VCaP (cell line): ENCODE measurements at regions not wholly inside any gene's neighbourhood (a gene's known extent, or its start where the extent isn't known, plus 50 kb on each side); places are given as distances from the start of the nearest gene placed in this dataset.
"Not testable (repeated sequence)": the region's sequence is repeated elsewhere in the genome, so short reads cannot be mapped to it uniquely, and the experiment has no call there.

Experiments used
- H3K27ac ChIP-seq: fragments of 450-650 bp; 2 replicates; pipeline ENCODE4 v1.5.1; 2017
- TF ChIP-seq, protein P1 (sequence below): fragments of 450-650 bp; conservative IDR thresholded peaks from 2 replicates; pipeline ENCODE4 v1.5.1; 2017; ENCODE audit warnings: mild to moderate bottlenecking, moderate library complexity

DNA sequence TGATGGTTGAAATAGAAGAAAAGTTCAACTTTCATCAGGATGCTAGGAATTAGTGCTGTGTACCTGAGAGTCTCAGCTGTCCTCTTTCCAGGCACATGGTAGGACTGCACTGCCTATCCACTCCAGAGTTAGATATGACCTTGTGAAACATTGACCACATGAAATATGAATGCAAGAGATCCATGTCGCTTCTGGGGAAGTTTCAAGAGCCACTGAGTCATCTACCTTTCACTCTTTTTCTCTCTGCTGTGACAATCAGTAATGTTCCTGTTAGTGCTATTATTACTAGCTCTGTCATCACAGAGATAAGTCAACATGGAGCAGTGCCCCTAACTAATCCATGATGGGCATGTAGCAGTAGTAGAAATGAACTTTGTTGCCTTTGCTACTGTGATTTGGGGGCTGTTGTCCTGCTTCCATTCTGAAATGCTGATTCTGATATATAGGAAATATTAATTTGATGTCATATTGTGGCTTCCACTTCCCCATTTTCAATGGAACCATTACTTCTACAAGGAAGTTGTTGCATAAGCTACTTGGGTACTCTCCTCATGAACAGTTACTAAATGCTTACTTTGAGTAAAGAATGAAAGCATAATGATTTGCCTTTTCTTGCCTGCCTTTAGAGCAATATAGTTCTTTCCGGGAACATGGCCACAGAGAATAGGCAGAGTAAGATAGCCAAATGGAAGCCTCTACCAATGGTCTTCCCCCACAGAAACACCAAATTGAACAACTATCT, 192.8 kb upstream of the ZNF521 start:
- H3K27ac ChIP-seq: no peak overlapping the region
- TF ChIP-seq, protein P1, sequence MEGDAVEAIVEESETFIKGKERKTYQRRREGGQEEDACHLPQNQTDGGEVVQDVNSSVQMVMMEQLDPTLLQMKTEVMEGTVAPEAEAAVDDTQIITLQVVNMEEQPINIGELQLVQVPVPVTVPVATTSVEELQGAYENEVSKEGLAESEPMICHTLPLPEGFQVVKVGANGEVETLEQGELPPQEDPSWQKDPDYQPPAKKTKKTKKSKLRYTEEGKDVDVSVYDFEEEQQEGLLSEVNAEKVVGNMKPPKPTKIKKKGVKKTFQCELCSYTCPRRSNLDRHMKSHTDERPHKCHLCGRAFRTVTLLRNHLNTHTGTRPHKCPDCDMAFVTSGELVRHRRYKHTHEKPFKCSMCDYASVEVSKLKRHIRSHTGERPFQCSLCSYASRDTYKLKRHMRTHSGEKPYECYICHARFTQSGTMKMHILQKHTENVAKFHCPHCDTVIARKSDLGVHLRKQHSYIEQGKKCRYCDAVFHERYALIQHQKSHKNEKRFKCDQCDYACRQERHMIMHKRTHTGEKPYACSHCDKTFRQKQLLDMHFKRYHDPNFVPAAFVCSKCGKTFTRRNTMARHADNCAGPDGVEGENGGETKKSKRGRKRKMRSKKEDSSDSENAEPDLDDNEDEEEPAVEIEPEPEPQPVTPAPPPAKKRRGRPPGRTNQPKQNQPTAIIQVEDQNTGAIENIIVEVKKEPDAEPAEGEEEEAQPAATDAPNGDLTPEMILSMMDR: no peak

DNA sequence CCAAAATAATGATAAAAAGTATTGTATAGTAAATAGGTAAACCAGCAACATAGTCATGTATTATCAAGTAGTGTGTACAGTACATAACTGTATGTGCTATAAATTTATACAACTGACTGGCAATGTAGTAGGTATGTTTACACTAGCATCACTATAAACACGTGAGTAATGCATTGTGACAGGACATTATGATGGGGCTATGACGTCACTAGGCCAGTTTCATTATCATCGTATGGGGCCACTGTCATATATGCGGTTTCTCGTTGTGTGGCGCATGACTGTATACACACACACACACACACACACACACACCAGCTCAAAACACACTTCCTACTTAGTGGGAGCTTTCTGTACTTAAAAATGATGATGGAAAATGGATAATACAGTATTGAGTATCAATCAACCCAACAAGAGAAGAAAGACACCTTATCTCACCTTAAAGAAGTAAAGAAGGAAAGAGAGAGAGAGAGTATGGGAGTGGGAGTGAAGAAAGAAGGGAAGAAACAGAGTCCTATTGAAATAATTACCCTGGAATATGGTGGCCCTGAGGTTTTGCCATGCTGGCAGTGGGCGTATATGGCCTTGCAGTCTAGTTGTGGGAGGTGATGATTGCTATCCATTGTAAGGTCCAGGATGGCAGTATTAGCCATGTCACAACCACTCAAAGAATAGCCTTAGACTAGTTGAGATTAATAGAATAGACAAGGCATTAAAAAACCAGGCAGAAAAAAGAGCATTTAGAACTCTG, 186.4 kb upstream of the ZNF521 start:
- no peak overlapping the region for H3K27ac ChIP-seq
- TF ChIP-seq, protein P1: no peak

DNA sequence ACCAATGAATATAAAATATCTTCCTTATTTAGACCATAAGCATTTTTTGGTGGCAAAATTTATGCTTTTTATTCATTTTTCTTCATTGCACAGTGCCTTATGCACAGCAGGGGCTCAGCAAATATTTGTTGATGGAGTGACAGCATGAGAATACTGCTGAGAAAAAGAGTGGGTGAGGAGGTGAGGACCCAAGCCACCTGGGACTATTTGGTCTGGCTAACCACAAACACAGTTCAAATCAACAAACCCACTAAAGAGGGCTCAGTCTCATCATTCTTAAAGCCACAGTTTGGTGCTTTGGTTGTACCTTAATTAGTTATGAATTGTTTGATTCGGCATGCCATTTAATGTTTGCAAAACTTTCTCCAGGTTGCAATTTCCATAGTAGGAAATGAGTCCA, 183.5 kb upstream of the ZNF521 start:
- TF ChIP-seq, protein P1: no peak
- no peak overlapping the region for H3K27ac ChIP-seq

DNA sequence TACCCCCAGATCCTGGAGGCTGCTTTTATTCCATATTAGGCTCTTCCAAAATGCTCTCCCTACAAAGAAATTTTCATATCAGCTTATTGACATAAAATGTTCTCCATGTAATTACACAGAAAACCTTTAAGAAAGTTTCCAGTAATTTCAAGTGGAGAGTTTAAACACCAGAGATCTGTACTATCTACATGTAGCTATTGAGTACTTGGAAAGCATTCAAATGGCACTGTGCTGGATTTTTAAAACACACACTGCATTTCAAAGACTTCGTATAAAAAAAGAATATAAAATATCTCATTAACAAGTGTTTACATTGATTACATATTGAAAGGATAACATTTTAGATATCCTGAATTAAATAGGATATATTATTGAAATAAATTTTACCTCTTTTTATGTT, 182.4 kb upstream of the ZNF521 start:
- H3K27ac ChIP-seq: no peak overlapping the region
- TF ChIP-seq, protein P1: no peak

DNA sequence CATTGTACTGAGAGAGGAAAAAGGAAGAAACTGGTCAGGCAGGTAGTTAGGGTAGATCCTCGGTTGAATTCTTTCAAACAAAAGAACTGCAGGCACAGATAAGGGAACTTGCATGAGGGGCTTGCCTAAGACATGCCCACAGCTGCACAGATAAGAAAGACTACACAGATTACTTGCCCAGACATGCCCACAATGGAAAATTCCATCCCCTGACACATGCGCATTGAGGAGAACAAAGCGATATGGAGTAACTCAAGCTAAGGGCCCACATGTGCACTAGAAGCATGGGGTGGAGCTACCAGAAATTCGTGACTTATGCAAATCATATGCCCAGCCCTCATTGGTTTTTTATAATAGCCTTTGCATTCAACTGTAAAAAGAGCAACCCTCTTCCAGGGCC, 181.3 kb upstream of the ZNF521 start:
- TF ChIP-seq, protein P1: no peak

DNA sequence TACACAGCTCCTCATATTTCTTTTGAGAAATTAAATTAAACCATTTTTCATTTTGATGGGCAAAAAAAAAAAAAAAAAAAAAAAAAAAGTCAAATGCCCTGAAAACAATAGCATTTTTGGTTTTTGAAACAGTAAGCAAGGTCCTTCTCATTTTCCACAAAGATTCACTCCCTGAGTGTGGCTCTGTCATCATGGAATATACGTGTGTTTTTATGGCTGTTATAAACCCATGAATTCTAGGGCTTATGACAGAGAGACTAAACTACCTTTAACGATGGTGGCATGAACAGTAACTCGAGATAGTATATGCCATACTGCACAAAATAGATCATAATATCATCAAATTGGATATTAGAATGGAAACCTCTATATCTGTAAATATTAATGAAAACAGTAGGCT, 179.2 kb upstream of the ZNF521 start:
- H3K27ac ChIP-seq: no peak overlapping the region
- TF ChIP-seq, protein P1: no peak

More for the DNA sequence above, 181.3 kb upstream of the ZNF521 start:
- H3K27ac ChIP-seq: no peak overlapping the region

DNA sequence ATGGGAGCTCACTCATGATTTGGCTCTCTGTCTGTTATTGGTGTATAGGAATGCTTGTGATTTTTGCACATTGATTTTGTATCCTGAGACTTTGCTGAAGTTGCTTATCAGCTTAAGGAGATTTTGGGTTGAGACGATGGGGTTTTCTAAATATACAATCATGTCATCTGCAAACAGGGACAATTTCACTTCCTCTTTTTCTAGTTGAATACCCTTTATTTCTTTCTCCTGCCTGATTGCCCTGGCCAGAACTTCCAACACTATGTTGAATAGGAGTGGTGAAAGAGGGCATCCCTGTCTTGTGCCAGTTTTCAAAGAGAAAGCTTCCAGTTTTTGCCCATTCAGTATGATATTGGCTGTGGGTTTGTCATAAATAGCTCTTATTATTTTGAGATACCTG, 173.8 kb upstream of the ZNF521 start:
- H3K27ac ChIP-seq: not testable (repeated sequence)

DNA sequence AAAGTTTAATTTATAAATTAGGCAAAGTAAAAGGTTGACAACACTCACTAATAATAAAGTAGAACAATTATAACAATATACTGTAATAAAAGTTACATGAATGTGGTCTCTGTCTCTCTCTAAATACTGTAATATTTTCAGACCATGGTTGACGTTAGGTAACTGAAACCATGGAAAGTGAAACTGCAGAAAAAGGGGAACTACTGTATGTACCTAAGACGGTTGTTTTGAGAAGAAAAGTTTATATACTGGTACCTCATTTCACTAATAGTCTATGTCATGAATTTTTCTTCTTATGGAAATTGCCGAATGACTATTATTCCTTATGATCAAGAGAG, 166.7 kb upstream of the ZNF521 start:
- no peak overlapping the region for H3K27ac ChIP-seq
- TF ChIP-seq, protein P1: no peak
